Adrenal gland (tissue), 5 donors: ENCODE measurements at regions not wholly inside any gene's neighbourhood (a gene's known extent, or its start where the extent isn't known, plus 50 kb on each side); places are given as distances from the start of the nearest gene placed in this dataset.

ENCODE experiments used
- CTCF ChIP-seq, 6 experiments: fragments of 450-650 bp in 4 of 6; fragments of 200-600 bp in 2 of 6; sonication (generic) in 1 of 6; IDR thresholded peaks; 1 replicate in 5 of 6; 2 replicates in 1 of 6; pipeline versions ENCODE4 v1.5.1 to v1.8.0; 2016 to 2021; ENCODE audit warnings: antibody characterized with exemption in 6 of 6, mild to moderate bottlenecking in 2 of 6, moderate library complexity in 1 of 6
- POLR2A ChIP-seq, 2 donors: fragments of 450-650 bp; IDR thresholded peaks; one replicate each; pipeline ENCODE4 v1.6.1; 2017; ENCODE audit warnings: antibody characterized with exemption in 2 of 2, mild to moderate bottlenecking in 2 of 2, moderate library complexity in 1 of 2
- donor health status: DM: no; HTN: no; CAD: no.

- TF ChIP-seq CTCF (IDR thresholded peaks at IDR 0.05) = no peak
- TF ChIP-seq POLR2A (IDR thresholded peaks at IDR 0.05) = no peak
Observed at GRCh38 chr7:155899596-155899995, 87.3 kb upstream of the SHH start.
